ENCODE measurements at regions not wholly inside any gene's neighbourhood (a gene's known extent, or its start where the extent isn't known, plus 50 kb on each side); places are given as distances from the start of the nearest gene placed in this dataset.
"Not testable (repeated sequence)": the region's sequence is repeated elsewhere in the genome, so short reads cannot be mapped to it uniquely, and the experiment has no call there.

- TF ChIP-seq CTCF (IDR thresholded peaks at IDR 0.05) (no peak), EP300 (IDR thresholded peaks at IDR 0.05) (no peak), POLR2A (IDR thresholded peaks at IDR 0.05) (no peak)
- H3K4me3 ChIP-seq, result no peak overlapping the region
- no peaks in the 10 kb centered on the region for H3K9me3 ChIP-seq
- no peak overlapping the region for H3K27ac ChIP-seq
- H3K27me3 ChIP-seq, result no peaks in the 10 kb centered on the region
- WGBS, 2 donors, result 79 to 81% methylated on average over 6 of the region's 6 CpGs
- no peak for DNase-seq (ENCODE audit: low spot score in 2 of 2)
- peaks cover 0 to 13% (median 0%) of the 10 kb centered on the region in 4 donors for H3K4me1 ChIP-seq
- H3K36me3 ChIP-seq, result no peaks in the 10 kb centered on the region
Observed at GRCh38 chr2:37760471-37760870, 89.0 kb upstream of the CDC42EP3 start.

- H3K9me3 ChIP-seq, H3K27ac ChIP-seq, H3K27me3 ChIP-seq, H3K4me3 ChIP-seq, H3K36me3 ChIP-seq: not testable (repeated sequence)
- peak in 1 of 2 donors; percentile 75 for DNase-seq (ENCODE audit: low spot score in 2 of 2)
- TF ChIP-seq EP300 (IDR thresholded peaks at IDR 0.05), result peak in 1 of 2 donors; percentile 80
- H3K4me1 ChIP-seq, result peaks cover 0 to 19% (median 0%) of the 10 kb centered on the region in 4 donors
- 52 to 73% methylated on average over 2 of the region's 2 CpGs for WGBS, 2 donors
Observed at GRCh38 chr2:37762281-37762680, 90.8 kb upstream of the CDC42EP3 start.

GRCh38 chr2:37764739-37765138, 93.3 kb upstream of the CDC42EP3 start:
- no peak for DNase-seq (ENCODE audit: low spot score in 2 of 2)
- Histone ChIP-seq H3K36me3 (no peaks in the 10 kb centered on the region), H3K9me3 (no peaks in the 10 kb centered on the region), H3K27ac (peak overlapping the region in 1 of 4 donors; percentile 33), H3K27me3 (no peaks in the 10 kb centered on the region), H3K4me1 (peaks cover 0 to 43% (median 7%) of the 10 kb centered on the region in 4 donors), H3K4me3 (no peak overlapping the region)
- WGBS, 2 donors, result 7 to 11% methylated on average over 1 to 2 of the region's 2 CpGs
- TF ChIP-seq EP300 (IDR thresholded peaks at IDR 0.05), result no peak
- no peak for TF ChIP-seq CTCF (IDR thresholded peaks at IDR 0.05)
- TF ChIP-seq POLR2A (IDR thresholded peaks at IDR 0.05), result no peak

GRCh38 chr2:37766106-37766505, 94.7 kb upstream of the CDC42EP3 start:
- DNase-seq (ENCODE audit: low spot score in 2 of 2), result no peak
- no peaks in the 10 kb centered on the region for H3K36me3 ChIP-seq
- 32 to 41% methylated on average over 3 of the region's 3 CpGs for WGBS, 2 donors
- H3K4me1 ChIP-seq, result peaks cover 0 to 47% (median 7%) of the 10 kb centered on the region in 4 donors
- H3K9me3 ChIP-seq, result no peaks in the 10 kb centered on the region
- H3K27ac ChIP-seq, result no peak overlapping the region
- H3K4me3 ChIP-seq, result no peak overlapping the region
- no peaks in the 10 kb centered on the region for H3K27me3 ChIP-seq
- TF ChIP-seq EP300 (IDR thresholded peaks at IDR 0.05) (no peak), CTCF (IDR thresholded peaks at IDR 0.05) (no peak), POLR2A (IDR thresholded peaks at IDR 0.05) (no peak)

- Histone ChIP-seq H3K4me1 (peaks cover 0 to 52% (median 7%) of the 10 kb centered on the region in 4 donors), H3K36me3 (no peaks in the 10 kb centered on the region), H3K4me3 (no peak overlapping the region), H3K27me3 (no peaks in the 10 kb centered on the region), H3K27ac (peak overlapping the region in 2 of 4 donors; percentile 73 to 80), H3K9me3 (no peaks in the 10 kb centered on the region)
- DNase-seq (ENCODE audit: low spot score in 2 of 2), result no peak
- TF ChIP-seq EP300 (IDR thresholded peaks at IDR 0.05) (no peak), CTCF (IDR thresholded peaks at IDR 0.05) (no peak), POLR2A (IDR thresholded peaks at IDR 0.05) (no peak)
Observed at GRCh38 chr2:37767046-37767445, 95.6 kb upstream of the CDC42EP3 start.
